Esophagus mucosa (tissue), 1 donor: ENCODE measurements at regions not wholly inside any gene's neighbourhood (a gene's known extent, or its start where the extent isn't known, plus 50 kb on each side); places are given as distances from the start of the nearest gene placed in this dataset.

Source experiments
- ATAC-seq: fragments of 200-7000 bp; cut with Tn5 transposase; one replicate; pipeline ENCODE4 v1.9.1; 2020
- donor health status: DM: yes; HTN: yes; CAD: no.

DNA sequence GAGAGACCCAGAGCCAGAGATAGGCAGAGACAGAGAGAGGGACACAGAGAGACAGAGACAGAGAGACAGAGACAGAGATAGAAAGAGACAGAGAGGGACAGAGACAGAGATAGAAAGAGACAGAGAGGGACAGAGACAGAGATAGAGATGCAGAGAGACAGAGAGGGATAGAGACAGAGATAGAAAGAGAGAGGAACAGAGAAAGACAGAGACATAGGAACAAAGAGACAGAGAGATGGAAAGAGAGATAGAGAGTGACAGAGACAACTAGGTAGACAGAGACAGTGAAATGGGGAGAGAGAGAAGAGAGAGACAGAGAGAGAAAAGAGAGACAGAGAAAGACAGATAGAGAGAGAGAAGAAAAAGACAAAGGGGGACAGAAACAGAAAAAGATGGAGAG is 165.4 kb upstream of the FOXQ1 start:
- no peak for ATAC-seq

DNA sequence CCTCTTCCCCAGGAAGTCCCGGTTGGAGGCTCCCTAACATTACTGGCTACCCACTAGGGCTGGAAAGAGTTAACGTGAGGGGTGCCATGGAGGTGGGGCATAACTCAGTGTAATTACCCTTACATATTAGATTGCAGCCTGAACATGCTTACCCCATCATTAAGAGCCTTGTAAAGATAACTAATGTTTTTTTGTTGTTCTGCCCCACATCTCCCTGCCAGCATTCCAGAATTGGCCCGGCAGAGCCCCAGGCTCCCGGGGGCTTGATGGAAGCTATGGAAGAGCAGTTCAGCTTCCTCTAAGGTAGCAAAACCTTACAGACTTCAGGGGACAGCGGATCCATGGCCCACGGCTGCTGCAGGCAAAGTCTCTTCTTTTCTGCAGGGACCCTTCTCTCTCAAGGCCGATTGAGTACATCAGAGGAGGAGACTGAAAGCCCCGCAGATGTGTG is 166.1 kb upstream of the FOXQ1 start:
- no peak for ATAC-seq

DNA sequence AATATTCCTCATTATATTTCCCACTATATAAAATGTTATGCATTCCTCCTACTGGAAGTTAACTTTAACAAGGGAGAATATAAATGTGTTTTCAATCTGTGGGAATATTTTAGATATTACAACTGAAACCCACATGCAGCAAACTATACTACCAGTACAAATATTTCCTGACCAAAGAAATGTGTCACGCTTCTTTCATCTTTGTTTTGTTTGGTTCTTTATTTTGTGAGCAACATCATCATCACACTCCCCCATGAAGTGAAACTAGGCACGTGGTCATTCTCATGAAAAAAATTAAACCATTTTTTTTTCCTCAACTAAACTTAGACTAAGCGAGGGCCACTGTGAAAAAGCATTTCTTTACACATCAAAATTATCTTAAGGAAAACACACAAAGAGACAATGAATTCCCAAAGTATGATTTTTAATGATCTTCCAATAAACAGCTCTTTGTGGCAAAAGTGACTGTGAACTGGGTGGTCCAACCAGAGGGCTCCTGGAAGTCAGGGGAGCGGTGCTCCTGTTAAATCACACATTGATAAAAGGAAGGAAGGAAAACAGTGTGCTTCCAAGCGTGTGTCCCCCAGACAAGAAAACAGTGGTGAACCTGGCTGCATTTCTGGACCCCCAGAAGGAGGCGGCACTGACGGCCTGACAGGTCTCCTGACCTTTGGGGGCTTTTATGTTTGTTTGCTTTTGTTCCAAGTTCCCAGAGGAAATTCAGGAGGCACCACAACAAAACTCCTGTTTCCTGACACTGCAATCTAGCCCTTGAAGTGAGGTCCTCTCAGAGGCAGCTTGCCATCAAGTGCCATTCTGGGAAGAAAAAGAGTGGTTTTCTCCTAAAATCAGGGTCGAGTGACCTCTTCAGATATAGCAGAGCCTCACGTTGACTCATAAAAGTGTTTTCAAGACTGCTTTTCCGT is 166.8 kb upstream of the FOXQ1 start:
- ATAC-seq = no peak

DNA sequence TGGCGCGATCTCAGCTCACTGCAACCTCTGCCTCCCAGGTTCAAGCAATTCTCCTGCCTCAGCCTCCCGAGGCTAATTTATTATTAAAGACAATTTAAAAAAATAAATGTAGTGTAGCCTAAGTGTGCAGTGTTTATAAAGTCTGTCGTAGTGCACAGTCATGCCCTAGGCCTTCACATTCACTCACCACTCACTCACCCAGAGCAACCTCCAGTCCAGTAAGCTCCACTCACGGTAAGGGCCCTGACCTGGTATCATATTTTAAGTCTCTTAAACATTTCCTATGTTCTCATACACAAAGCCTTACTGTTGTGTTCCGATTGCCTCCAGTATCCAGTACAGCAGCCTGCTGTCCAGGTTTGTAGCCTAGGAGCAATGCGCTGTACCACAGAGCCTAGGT is 168.2 kb upstream of the FOXQ1 start:
- ATAC-seq = no peak

DNA sequence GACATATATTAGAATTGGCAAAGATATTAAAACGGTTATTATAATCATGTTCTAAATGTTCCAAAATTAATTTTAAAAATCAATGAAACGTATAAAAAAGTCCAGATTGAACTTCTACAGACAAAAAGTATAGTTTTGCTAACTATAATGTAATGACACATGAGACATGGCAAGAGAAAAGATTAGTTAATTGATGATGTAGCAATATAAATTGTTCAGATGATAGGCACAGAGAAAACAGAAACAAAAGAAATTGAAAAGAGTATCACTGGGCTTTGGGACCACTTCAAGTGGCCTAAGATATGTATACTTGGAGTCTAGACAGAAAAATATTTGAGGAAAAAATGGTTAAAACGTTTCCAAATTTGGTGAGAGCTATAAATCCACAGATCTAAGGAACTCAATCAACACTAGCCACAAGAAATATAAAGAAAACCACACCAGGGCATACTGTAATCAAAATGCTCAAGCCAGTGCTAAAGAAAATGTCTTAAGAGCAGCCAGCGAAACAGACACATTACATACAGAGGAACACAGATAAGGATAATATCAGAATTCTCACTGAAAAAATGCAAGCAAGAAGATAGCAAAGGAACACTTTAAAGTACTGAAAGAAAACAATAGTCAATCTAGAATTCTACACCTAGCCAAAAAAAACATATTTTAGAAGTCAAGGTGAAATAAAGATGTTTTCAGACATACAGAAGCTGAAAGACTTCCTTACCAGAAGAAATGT is 172.6 kb upstream of the FOXQ1 start:
- no peak for ATAC-seq

DNA sequence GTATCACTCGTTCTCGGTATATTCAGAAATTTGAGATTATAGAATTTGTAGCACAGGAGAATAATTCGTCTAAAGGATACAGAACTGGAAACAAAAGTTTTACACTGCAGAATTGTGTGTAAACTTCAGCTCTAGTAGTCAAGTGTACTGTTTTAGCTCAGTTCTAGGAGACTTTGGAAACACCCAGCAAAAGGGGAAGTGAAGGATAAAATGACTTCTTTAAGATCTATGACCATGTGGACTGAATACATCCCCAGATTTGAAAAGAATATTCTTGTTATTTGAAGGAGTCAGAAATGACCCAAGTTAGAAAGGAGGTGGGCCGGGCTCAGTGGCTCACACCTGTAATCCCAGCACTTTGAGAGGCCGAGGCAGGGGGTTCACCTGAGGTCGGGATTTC is 174.0 kb upstream of the FOXQ1 start:
- ATAC-seq = no peak

DNA sequence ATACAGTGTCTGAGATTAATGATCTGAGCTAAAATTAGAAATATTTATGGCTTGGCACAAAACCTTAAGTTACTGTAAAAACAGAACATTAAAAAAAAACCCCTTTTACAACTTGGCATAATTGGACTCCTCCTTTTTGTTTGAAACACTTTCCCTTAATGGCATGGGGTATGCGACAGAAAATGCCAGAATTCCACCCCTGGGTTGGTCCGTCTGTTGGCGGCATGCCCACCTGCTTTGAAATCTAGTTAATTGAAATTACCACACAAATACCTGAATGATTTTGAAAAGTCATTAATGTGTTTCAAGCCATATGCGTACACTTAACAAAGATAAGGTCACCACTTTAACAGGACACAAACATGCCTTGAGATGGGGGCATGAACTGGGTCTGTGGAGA is 175.1 kb upstream of the FOXQ1 start:
- no peak for ATAC-seq

DNA sequence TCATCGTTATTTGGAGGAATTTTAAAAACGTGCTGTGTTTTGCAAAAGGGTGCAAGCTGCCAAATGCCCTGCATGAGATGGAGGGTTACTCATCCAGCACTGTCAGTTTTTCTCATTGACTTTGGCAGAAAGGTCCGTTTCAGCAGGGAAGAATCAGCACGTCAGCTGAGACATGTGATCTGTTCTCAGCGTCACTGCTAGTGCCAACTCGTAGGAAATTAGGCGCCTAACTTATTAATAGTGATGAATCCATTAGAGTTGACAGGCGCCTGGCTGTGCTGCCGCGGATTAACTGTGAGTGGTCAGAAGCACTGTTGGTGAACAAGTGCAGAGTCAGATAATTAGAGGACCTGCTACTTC is 175.5 kb upstream of the FOXQ1 start:
- peak; percentile 83 for ATAC-seq

GRCh38 chr6:1135726-1136414 is 176.0 kb upstream of the FOXQ1 start:
- no peak for ATAC-seq

DNA sequence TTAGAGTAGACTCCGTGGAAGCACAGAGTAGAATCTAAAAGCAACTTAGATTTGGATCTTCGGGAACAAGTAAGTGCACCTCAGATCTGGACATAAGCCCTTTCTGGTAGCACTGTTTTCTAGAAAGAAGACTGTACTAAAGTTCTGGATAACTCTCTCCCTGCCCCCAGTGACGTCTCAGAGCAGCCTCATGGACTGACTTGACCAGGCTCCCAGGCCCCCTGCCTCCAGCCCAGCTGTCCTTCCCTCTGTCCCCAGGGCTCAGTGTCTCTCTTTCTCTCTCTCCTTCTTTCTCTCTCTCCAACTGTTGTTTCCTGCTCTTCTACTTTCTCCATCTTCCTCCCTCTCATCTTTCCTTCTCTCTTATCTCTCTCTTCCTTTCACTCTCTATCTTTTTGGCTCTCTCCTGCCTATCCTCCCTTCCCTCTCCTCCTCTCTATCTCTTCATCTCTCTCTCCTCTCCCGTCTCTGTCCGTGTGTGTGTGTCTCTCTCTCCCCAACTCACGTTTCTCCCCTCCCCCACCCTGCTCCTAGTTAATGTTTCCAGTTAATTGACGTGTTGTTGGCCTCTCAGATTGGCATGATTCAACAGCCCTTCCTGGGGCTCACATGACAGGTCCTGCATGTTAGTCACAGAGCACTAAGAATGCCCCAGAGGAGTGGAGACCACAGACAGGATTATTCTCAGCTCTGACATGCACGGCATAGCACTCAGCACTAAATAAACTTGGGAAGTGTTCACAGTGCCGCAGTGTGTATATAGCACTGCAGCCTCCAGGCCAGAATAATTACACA is 180.4 kb upstream of the FOXQ1 start:
- peak; percentile 97 for ATAC-seq

- no peak for ATAC-seq
Measured at GRCh38 chr6:1130709-1131108, 181.2 kb upstream of the FOXQ1 start.

- ATAC-seq = no peak
Measured at GRCh38 chr6:1129131-1129530, 182.8 kb upstream of the FOXQ1 start.

GRCh38 chr6:1127597-1128288 is 184.2 kb upstream of the FOXQ1 start:
- no peak for ATAC-seq

GRCh38 chr6:1127129-1127528 is 184.8 kb upstream of the FOXQ1 start:
- no peak for ATAC-seq

- no peak for ATAC-seq
Measured at GRCh38 chr6:1126036-1126435, 185.9 kb upstream of the FOXQ1 start.

DNA sequence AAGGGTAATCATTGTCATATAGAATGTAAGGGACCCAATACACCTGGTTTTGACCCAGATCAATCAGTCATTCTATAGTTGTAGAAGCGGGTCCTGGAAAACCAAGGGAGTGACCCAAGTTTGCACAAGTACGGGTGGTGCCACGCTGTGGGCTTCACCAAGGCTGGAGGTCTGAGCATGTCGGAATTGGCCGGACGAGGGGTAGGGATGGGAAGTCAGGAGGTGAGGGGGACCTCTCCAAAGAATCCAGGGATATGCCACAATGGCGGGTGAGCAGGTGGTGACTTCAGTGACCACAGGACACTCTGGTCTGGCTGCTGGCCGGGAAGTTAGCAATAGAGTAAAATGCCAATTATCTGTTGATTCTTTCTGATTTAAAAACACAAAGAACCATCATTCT is 186.6 kb upstream of the FOXQ1 start:
- ATAC-seq = peak; percentile 10

- ATAC-seq = peak; percentile 19
Measured at GRCh38 chr6:1124885-1125284, 187.0 kb upstream of the FOXQ1 start.

DNA sequence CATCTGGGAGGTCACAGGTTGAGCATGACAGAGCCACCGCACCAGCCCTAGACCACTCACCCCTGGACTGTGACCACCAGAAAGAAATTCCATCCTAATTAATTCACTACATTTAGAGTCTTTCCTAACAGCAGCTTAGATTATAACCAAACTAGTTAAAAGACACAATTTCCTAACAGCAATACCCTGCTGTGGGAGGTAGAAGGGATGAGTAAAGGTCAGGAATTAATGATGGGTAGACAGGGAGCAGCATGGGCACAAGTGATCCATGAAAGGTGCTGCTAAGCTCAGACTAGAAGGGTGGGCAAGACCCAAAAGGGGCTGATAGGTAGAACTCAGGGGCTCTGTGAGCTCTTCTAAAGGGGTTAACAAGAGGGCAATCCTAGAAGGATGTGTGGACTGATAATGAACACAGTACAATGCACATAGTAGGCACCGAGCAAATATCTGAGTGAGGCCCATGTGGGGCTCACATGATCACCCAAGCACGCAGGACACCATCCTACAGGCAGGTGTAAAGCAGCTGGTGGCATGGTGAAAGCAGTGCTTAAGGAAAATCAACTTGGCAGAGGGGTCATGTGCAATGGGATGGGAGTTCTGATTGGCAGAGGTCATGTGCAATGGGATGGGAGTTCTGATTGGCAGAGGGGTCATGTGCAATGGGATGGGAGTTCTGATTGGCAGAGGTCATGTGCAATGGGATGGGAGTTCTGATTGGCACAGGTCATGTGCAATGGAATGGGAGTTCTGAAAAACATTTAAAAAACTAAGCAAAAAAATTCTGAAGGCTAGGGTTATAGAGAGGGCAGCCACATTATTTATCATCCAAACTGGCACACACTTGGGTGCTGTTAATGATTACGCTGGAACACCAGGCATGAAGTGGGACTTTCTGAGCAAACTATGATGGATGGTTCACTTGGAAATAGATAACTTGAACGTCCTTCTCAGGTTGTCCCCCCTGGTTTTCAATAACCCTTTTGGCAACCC is 188.2 kb upstream of the FOXQ1 start:
- no peak for ATAC-seq

DNA sequence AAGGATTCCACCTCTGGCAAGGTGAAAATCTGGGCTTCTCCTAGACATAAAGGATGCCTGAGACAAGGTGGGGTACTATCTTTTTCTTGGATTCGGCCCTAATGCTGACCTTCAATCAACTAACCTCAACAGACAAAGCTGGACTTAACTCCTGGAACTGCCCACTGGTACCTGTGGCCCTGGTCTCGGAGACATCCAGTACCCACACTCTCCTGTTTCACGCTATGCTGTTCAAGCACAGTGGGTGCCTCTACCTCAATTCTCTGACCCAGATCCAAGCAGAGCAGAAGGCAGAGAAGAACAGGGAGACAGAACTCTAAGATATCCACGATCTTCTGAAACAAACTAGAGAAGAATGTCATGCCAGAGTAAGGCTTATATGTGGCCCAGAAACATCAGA is 189.8 kb upstream of the FOXQ1 start:
- ATAC-seq = no peak

GRCh38 chr6:1118287-1118647 is 193.6 kb upstream of the FOXQ1 start:
- no peak for ATAC-seq
